IMR-90 (cell line): ENCODE measurements at regions not wholly inside any gene's neighbourhood (a gene's known extent, or its start where the extent isn't known, plus 50 kb on each side); places are given as distances from the start of the nearest gene placed in this dataset.
A peak's percentile ranks its signal among the peaks of the same experiment; 100 is the strongest.

Source experiments
- ATAC-seq: fragments of 200-7000 bp; cut with Tn5 transposase; 2 replicates; pipeline ENCODE4 v1.9.1; 2020; ENCODE audit warnings: low read depth, mild to moderate bottlenecking, moderate library complexity
- BruUV-seq: library from RNA; stranded (reverse); fragments of 400-500 nt; replicated peaks from 2 replicates; lab custom pipeline; 2021; lab: Mats Ljungman, UMichigan
- CTCF ChIA-PET: fragments of 300-600 bp; formaldehyde crosslinking; extraction: SDS; loops from one replicate; lab custom pipeline; 2021; ENCODE audit warnings: antibody characterized with exemption; lab: Yijun Ruan, JAX
- POLR2A ChIA-PET: fragments of 300-600 bp; sonication (Branson Sonifier 250); formaldehyde crosslinking; loops from one replicate; lab custom pipeline; 2022; ENCODE audit warnings: antibody characterized with exemption; ENCODE audit not compliant: unreplicated experiment; lab: Charles Lee
- DNase-seq: peaks from one replicate; pipeline ENCODE4 v3.0.0; 2013
- H2AFZ ChIP-seq: replicated peaks from 2 replicates; pipeline ENCODE3; 2013; ENCODE audit warnings: low read length, mild to moderate bottlenecking; ENCODE audit not compliant: poor library complexity
- H2AK5ac ChIP-seq: 2 replicates; pipeline ENCODE4 v1.6.1; 2013; ENCODE audit warnings: low read depth, low read length, inconsistent platforms
- H2AK9ac ChIP-seq: replicated peaks from 2 replicates; pipeline ENCODE3; 2013; ENCODE audit warnings: mild to moderate bottlenecking, low read depth, low read length, moderate library complexity; ENCODE audit not compliant: poor library complexity
- H2BK120ac ChIP-seq: 2 replicates; pipeline ENCODE4 v1.6.1; 2013; ENCODE audit warnings: low read depth, low read length, inconsistent platforms
- H2BK15ac ChIP-seq: 3 replicates; pipeline ENCODE4 v1.6.1; 2013; ENCODE audit warnings: low read depth, low read length, inconsistent platforms
- H2BK20ac ChIP-seq: 2 replicates; pipeline ENCODE4 v1.6.1; 2013; ENCODE audit warnings: low read depth, mild to moderate bottlenecking, inconsistent platforms, low read length, moderate library complexity
- H2BK5ac ChIP-seq: 2 replicates; pipeline ENCODE4 v1.6.1; 2013; ENCODE audit warnings: mild to moderate bottlenecking, low read depth, low read length, inconsistent platforms; ENCODE audit not compliant: poor library complexity, severe bottlenecking
- H3K14ac ChIP-seq: replicated peaks from 2 replicates; pipeline ENCODE4 v1.6.1; 2013; ENCODE audit warnings: low read depth, low read length, inconsistent platforms
- H3K18ac ChIP-seq: 2 replicates; pipeline ENCODE4 v1.6.1; 2013; ENCODE audit warnings: low read depth, low read length, control low read depth
- H3K23ac ChIP-seq: 2 replicates; pipeline ENCODE4 v1.6.1; 2013; ENCODE audit warnings: low read depth, low read length, inconsistent platforms
- H3K27ac ChIP-seq: 2 replicates; pipeline ENCODE4 v1.5.1; 2013; ENCODE audit warnings: mild to moderate bottlenecking, control low read depth, low read length; ENCODE audit not compliant: insufficient read depth
- H3K27me3 ChIP-seq: 2 replicates; pipeline ENCODE4 v1.6.1; 2013; ENCODE audit warnings: low read length; ENCODE audit not compliant: control insufficient read depth, insufficient read depth
- H3K36me3 ChIP-seq: 2 replicates; pipeline ENCODE4 v1.6.1; 2013; ENCODE audit warnings: low read length, mixed read lengths; ENCODE audit not compliant: control insufficient read depth, insufficient read depth
- H3K4ac ChIP-seq: 2 replicates; pipeline ENCODE4 v1.6.1; 2013; ENCODE audit warnings: low read depth, low read length, inconsistent platforms
- H3K4me1 ChIP-seq: 2 replicates; pipeline ENCODE4 v1.6.1; 2013; ENCODE audit warnings: low read length, mixed read lengths; ENCODE audit not compliant: control insufficient read depth, insufficient read depth
- H3K4me2 ChIP-seq: 2 replicates; pipeline ENCODE4 v1.6.1; 2013; ENCODE audit warnings: low read depth, mild to moderate bottlenecking, control low read depth, low read length, moderate library complexity
- H3K4me3 ChIP-seq: 2 replicates; pipeline ENCODE4 v1.5.1; 2013; ENCODE audit warnings: low read depth, mild to moderate bottlenecking, control low read depth, low read length, moderate library complexity; ENCODE audit not compliant: insufficient read depth
- H3K56ac ChIP-seq: 2 replicates; pipeline ENCODE4 v1.6.1; 2013; ENCODE audit warnings: low read length, inconsistent platforms; ENCODE audit not compliant: insufficient read depth; ENCODE audit errors: extremely low read depth
- H3K79me1 ChIP-seq, 2 experiments: 2 replicates each; pipeline ENCODE4 v1.6.1; 2013; ENCODE audit warnings: low read length in 2 of 2, inconsistent platforms in 1 of 2, low read depth in 1 of 2
- H3K9ac ChIP-seq: 2 replicates; pipeline ENCODE4 v1.6.1; 2013; ENCODE audit warnings: low read depth, low read length, control low read depth
- H3K9me1 ChIP-seq: 2 replicates; pipeline ENCODE4 v1.6.1; 2013; ENCODE audit warnings: low read length, inconsistent platforms; ENCODE audit not compliant: insufficient read depth
- H3K9me3 ChIP-seq: 2 replicates; pipeline ENCODE4 v1.6.1; 2013; ENCODE audit warnings: low read length; ENCODE audit not compliant: control insufficient read depth, insufficient read depth
- H4K20me1 ChIP-seq: 2 replicates; pipeline ENCODE4 v1.6.1; 2013; ENCODE audit warnings: low read length, inconsistent platforms; ENCODE audit not compliant: insufficient read depth
- H4K5ac ChIP-seq: 2 replicates; pipeline ENCODE4 v1.6.1; 2013; ENCODE audit warnings: mild to moderate bottlenecking, low read depth, low read length, control low read depth
- H4K8ac ChIP-seq, 2 experiments: 2 replicates each; pipeline ENCODE4 v1.6.1; 2013; ENCODE audit warnings: low read depth in 2 of 2, low read length in 2 of 2, control low read depth in 1 of 2, inconsistent platforms in 1 of 2
- H4K91ac ChIP-seq: 2 replicates; pipeline ENCODE4 v1.6.1; 2013; ENCODE audit warnings: low read depth, low read length, inconsistent platforms; ENCODE audit not compliant: insufficient read depth
- USF2 ChIP-seq: fragments of 150-350 bp; IDR thresholded peaks from 2 replicates; pipeline ENCODE4 v1.6.1; 2017; ENCODE audit warnings: mild to moderate bottlenecking, antibody characterized with exemption, low read length, low read depth
- WGBS, 2 experiments: methylation state at CpG; one replicate each; pipeline versions ENCODE4 v1.1.5 to v1.1.7; 2013; ENCODE audit warnings: missing lambda C conversion rate in 2 of 2; ENCODE audit not compliant: insufficient read length in 1 of 2; ENCODE audit errors: extremely low coverage in 2 of 2; 5-methylcytosine and 5-hydroxymethylcytosine counted together
- dilution Hi-C: fragments of 300-500 bp; cut with HindIII; formaldehyde crosslinking; loops from one replicate; pipeline ENCODE4 v1.14.3; 2018; ENCODE audit warnings: low sequenced_read_pairs; ENCODE audit not compliant: unreplicated experiment
- in situ Hi-C: fragments of 300-500 bp; cut with MboI; formaldehyde crosslinking; loops from 3 replicates; pipeline ENCODE4 v1.14.3; 2019; ENCODE audit warnings: low sequenced_read_pairs, inconsistent platforms, mixed read lengths
- intact Hi-C: fragments of 100-400 bp; cut with micrococcal nuclease; formaldehyde crosslinking; loops from 2 replicates; pipeline ENCODE4 v1.10.0; 2022

DNA sequence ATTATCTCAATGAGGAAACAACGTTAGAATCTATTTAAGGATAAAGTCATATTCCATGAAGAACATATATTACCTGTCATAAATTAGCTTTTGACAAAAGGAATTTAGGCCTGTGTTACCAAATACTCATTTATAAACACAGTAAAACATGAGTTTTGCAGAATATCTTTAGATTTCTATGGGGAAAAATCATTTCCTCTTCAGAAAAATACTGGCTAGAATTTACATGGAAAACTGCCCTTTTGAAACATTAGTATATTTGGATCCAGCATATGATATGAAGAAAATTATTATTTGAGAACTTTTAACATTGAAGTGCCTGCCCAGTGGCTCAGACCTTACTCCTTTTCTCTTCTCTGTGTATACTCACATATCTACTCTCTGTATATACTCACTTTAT lies 131.4 kb upstream of the NEIL3 start:
- Histone ChIP-seq H3K4me2 (no peak overlapping the region; the same call in 1 of the 2 replicates), H4K20me1 (no peaks in the 10 kb centered on the region), H2AK9ac (no peak overlapping the region), H4K91ac (no peak overlapping the region), H4K8ac (peak overlapping the region; percentile 53 to 82; a peak in 2 of 4 replicates), H3K23ac (no peak overlapping the region), H3K9me3 (0 out of 2 replicates have a peak, but pooled peaks cover under 1% of the 10 kb centered on the region), H3K9ac (no peak overlapping the region), H3K4ac (peak overlapping the region; percentile 82; the same call in 1 of the 2 replicates), H3K14ac (no peak overlapping the region), H4K5ac (peak overlapping the region; percentile 99), H3K4me3 (no peak overlapping the region), H2BK120ac (peak overlapping the region; percentile 97; the same call in 1 of the 2 replicates), H3K9me1 (no peaks in the 10 kb centered on the region), H3K79me1 (no peaks in the 10 kb centered on the region), H3K4me1 (peaks cover 12% of the 10 kb centered on the region), H2AFZ (no peak overlapping the region), H3K27me3 (no peaks in the 10 kb centered on the region), H2BK5ac (peak overlapping the region; percentile 100), H3K27ac (peak overlapping the region; percentile 85; the same call in 1 of the 2 replicates), H3K56ac (no peak overlapping the region), H2BK20ac (peak overlapping the region; percentile 63; the same call in 1 of the 2 replicates), H2AK5ac (no peak overlapping the region), H3K18ac (peak overlapping the region; percentile 100), H2BK15ac (peak overlapping the region; percentile 56; the same call in 2 of the 3 replicates), H3K36me3 (no peaks in the 10 kb centered on the region)
- ChIA-PET CTCF (no interaction called here), POLR2A (no interaction called here)
- DNase-seq (no peak), ATAC-seq (no peak)
- no CpG with 5 or more reads among the region's 1 CpG for WGBS, 2 experiments
- dilution Hi-C loops: no loop called here
- no TSS peak for BruUV-seq
- intact Hi-C loops: no loop called here
- TF ChIP-seq USF2: no peak
- in situ Hi-C loops: no loop called here
